Hepatocyte (in vitro differentiated cells): ENCODE measurements at regions not wholly inside any gene's neighbourhood (a gene's known extent, or its start where the extent isn't known, plus 50 kb on each side); places are given as distances from the start of the nearest gene placed in this dataset.

Source experiments
- DNase-seq: peaks from one replicate; pipeline ENCODE4 v3.0.0-alpha.2; 2016; ENCODE audit warnings: low spot score
- H2AFZ ChIP-seq: fragments of 200-600 bp; sonication (generic); 2 replicates; pipeline ENCODE4 v1.6.0; 2016; ENCODE audit warnings: antibody characterized with exemption, mild to moderate bottlenecking
- H3K27ac ChIP-seq: fragments of 200-600 bp; sonication (generic); 2 replicates; pipeline ENCODE4 v1.5.1; 2016; ENCODE audit warnings: mild to moderate bottlenecking
- H3K27me3 ChIP-seq: fragments of 200-600 bp; sonication (generic); 2 replicates; pipeline ENCODE4 v1.6.1; 2016
- H3K36me3 ChIP-seq: fragments of 200-600 bp; sonication (generic); replicated peaks from 2 replicates; pipeline ENCODE4 v1.5.1; 2016; ENCODE audit warnings: low read depth; ENCODE audit not compliant: insufficient read depth
- H3K4me1 ChIP-seq: fragments of 200-600 bp; sonication (generic); 2 replicates; pipeline ENCODE4 v1.5.1; 2016; ENCODE audit warnings: mild to moderate bottlenecking, moderate library complexity; ENCODE audit not compliant: insufficient read depth
- H3K4me2 ChIP-seq: fragments of 200-600 bp; sonication (generic); 2 replicates; pipeline ENCODE4 v1.6.0; 2016
- H3K4me3 ChIP-seq: fragments of 200-600 bp; sonication (generic); 2 replicates; pipeline ENCODE4 v1.5.1; 2016; ENCODE audit warnings: mild to moderate bottlenecking
- H3K79me2 ChIP-seq: fragments of 200-600 bp; sonication (generic); 2 replicates; pipeline ENCODE4 v1.6.0; 2017; ENCODE audit warnings: mild to moderate bottlenecking
- H3K9me2 ChIP-seq: fragments of 200-600 bp; sonication (generic); replicated peaks from 2 replicates; pipeline ENCODE4 v1.6.0; 2017; ENCODE audit warnings: mild to moderate bottlenecking; ENCODE audit not compliant: insufficient read depth
- H3K9me3 ChIP-seq: fragments of 200-600 bp; sonication (generic); 2 replicates; pipeline ENCODE4 v1.5.1; 2016; ENCODE audit warnings: low read depth, mild to moderate bottlenecking
- H4K20me1 ChIP-seq: fragments of 200-600 bp; sonication (generic); 2 replicates; pipeline ENCODE4 v1.6.0; 2016; ENCODE audit warnings: mild to moderate bottlenecking; ENCODE audit not compliant: insufficient read depth, poor library complexity, severe bottlenecking
- CTCF ChIP-seq: fragments of 200-600 bp; sonication (generic); IDR thresholded peaks from 2 replicates; pipeline ENCODE4 v1.5.1; 2016; ENCODE audit warnings: antibody characterized with exemption, mild to moderate bottlenecking; ENCODE audit not compliant: poor library complexity
- EZH2 ChIP-seq: fragments of 200-600 bp; sonication (generic); IDR thresholded peaks from 2 replicates; pipeline ENCODE4 v1.6.1; 2016; ENCODE audit warnings: antibody characterized with exemption, mild to moderate bottlenecking, borderline replicate concordance
- EZH2phosphoT487 ChIP-seq: fragments of 200-600 bp; sonication (generic); IDR thresholded peaks from one replicate; pipeline ENCODE4 v1.6.1; 2018; ENCODE audit warnings: antibody characterized with exemption, mild to moderate bottlenecking, low read depth, moderate library complexity; ENCODE audit not compliant: unreplicated experiment, severe bottlenecking
- WGBS: methylation state at CpG from one replicate; pipeline ENCODE4 v1.1.6; 2016; ENCODE audit warnings: low lambda C conversion rate; ENCODE audit errors: missing lambda C conversion rate; 5-methylcytosine and 5-hydroxymethylcytosine counted together

GRCh38 chr6:145547594-145548335 lies 187.6 kb downstream of the EPM2A start:
- 88% methylated on average over 4 of the region's 4 CpGs for WGBS
- Histone ChIP-seq H3K27ac (no peak overlapping the region), H3K79me2 (no peaks in the 10 kb centered on the region), H3K4me3 (no peak overlapping the region), H3K4me1 (peaks cover 9% of the 10 kb centered on the region), H3K36me3 (no peaks in the 10 kb centered on the region), H3K9me3 (no peaks in the 10 kb centered on the region), H3K27me3 (no peaks in the 10 kb centered on the region), H3K4me2 (no peak overlapping the region), H4K20me1 (no peaks in the 10 kb centered on the region), H3K9me2 (no peaks in the 10 kb centered on the region), H2AFZ (no peak overlapping the region)
- no peak for DNase-seq
- no peak for TF ChIP-seq CTCF
- no peak for TF ChIP-seq EZH2phosphoT487
- TF ChIP-seq EZH2, result no peak

- H3K36me3 ChIP-seq, result no peaks in the 10 kb centered on the region
- peaks cover 9% of the 10 kb centered on the region for H3K4me1 ChIP-seq
- H3K9me2 ChIP-seq, result no peaks in the 10 kb centered on the region
- H3K4me3 ChIP-seq, result no peak overlapping the region
- no peak overlapping the region for H3K4me2 ChIP-seq
- TF ChIP-seq EZH2phosphoT487 (no peak), EZH2 (no peak), CTCF (no peak)
- no peaks in the 10 kb centered on the region for H3K9me3 ChIP-seq
- no peak overlapping the region for H3K27ac ChIP-seq
- H3K79me2 ChIP-seq, result no peaks in the 10 kb centered on the region
- DNase-seq, result no peak
- H2AFZ ChIP-seq, result no peak overlapping the region
- no peaks in the 10 kb centered on the region for H3K27me3 ChIP-seq
- WGBS, result 56% methylated on average over 3 of the region's 3 CpGs
- H4K20me1 ChIP-seq, result no peaks in the 10 kb centered on the region
These were observed 186.2 kb downstream of the EPM2A start for GRCh38 chr6:145548933-145549648.

- H3K79me2 ChIP-seq, result no peaks in the 10 kb centered on the region
- H2AFZ ChIP-seq, result no peak overlapping the region
- no peaks in the 10 kb centered on the region for H4K20me1 ChIP-seq
- H3K4me3 ChIP-seq, result no peak overlapping the region
- TF ChIP-seq EZH2phosphoT487 (no peak), EZH2 (no peak), CTCF (no peak)
- no peaks in the 10 kb centered on the region for H3K9me3 ChIP-seq
- no peak overlapping the region for H3K27ac ChIP-seq
- DNase-seq, result no peak
- H3K36me3 ChIP-seq, result no peaks in the 10 kb centered on the region
- H3K27me3 ChIP-seq, result no peaks in the 10 kb centered on the region
- peaks cover 12% of the 10 kb centered on the region for H3K4me1 ChIP-seq
- no peak overlapping the region for H3K4me2 ChIP-seq
- no peaks in the 10 kb centered on the region for H3K9me2 ChIP-seq
These were observed 184.2 kb downstream of the EPM2A start for GRCh38 chr6:145551164-145551563.
